Right lobe of liver (tissue), 4 donors: ENCODE measurements at regions not wholly inside any gene's neighbourhood (a gene's known extent, or its start where the extent isn't known, plus 50 kb on each side); places are given as distances from the start of the nearest gene placed in this dataset.

Experiments
- POLR2A ChIP-seq: fragments of 450-650 bp; IDR thresholded peaks from one replicate; pipeline ENCODE4 v1.6.1; 2017; ENCODE audit warnings: antibody characterized with exemption, mild to moderate bottlenecking
- TF ChIP-seq, protein P1 (sequence below), 4 donors: fragments of 200-600 bp in 3 of 4; fragments of 450-650 bp in 1 of 4; IDR thresholded peaks; one replicate each; pipeline versions ENCODE4 v1.5.1 to v1.8.0; 2016 to 2022; ENCODE audit warnings: antibody characterized with exemption in 4 of 4, mild to moderate bottlenecking in 2 of 4
- donor health status: DM: no; HTN: no; CAD: no.
- donor health status: DM: no; HTN: no; CAD: no.
- donor health status: DM: no; HTN: yes; CAD: no.

DNA sequence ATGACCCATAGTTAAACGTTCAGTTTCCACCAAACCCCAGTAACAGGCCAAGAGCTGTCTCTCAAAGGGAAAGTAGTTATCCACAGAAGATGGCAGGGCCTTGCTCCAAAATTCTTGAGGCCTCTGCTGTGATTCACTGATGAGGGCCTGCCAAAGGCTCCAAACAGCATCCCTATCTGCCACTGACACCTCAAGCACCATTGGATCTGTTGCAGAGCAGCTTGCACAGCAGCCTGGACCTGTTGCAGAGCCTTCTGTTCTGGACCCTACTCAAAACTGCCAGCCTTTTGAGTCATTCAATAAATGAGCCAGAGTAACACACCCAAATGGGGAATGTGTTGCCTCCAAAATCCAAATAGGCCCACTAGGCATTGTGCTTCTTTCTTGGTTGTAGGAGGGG is 741.5 kb upstream of the RGMB start:
- TF ChIP-seq, protein P1, sequence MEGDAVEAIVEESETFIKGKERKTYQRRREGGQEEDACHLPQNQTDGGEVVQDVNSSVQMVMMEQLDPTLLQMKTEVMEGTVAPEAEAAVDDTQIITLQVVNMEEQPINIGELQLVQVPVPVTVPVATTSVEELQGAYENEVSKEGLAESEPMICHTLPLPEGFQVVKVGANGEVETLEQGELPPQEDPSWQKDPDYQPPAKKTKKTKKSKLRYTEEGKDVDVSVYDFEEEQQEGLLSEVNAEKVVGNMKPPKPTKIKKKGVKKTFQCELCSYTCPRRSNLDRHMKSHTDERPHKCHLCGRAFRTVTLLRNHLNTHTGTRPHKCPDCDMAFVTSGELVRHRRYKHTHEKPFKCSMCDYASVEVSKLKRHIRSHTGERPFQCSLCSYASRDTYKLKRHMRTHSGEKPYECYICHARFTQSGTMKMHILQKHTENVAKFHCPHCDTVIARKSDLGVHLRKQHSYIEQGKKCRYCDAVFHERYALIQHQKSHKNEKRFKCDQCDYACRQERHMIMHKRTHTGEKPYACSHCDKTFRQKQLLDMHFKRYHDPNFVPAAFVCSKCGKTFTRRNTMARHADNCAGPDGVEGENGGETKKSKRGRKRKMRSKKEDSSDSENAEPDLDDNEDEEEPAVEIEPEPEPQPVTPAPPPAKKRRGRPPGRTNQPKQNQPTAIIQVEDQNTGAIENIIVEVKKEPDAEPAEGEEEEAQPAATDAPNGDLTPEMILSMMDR (IDR thresholded peaks at IDR 0.05), result no peak
- no peak for TF ChIP-seq POLR2A
